ENCODE measurements at regions not wholly inside any gene's neighbourhood (a gene's known extent, or its start where the extent isn't known, plus 50 kb on each side); places are given as distances from the start of the nearest gene placed in this dataset.

GRCh38 chr19:5398693-5399057 is 56.5 kb upstream of the ZNRF4 start:
- H3K9me2 ChIP-seq (ENCODE audit: insufficient read depth): no peaks in the 10 kb centered on the region
- TF ChIP-seq POLR2AphosphoS5 (IDR thresholded peaks at IDR 0.05; ENCODE audit: low read depth, low read length) (no peak), ELF1 (IDR thresholded peaks at IDR 0.05; ENCODE audit: borderline replicate concordance, low read depth) (no peak), TCF7L2 (IDR thresholded peaks at IDR 0.05; ENCODE audit: borderline replicate concordance, extremely low read depth, insufficient read depth, insufficient read length) (no peak), EZH2phosphoT487 (IDR thresholded peaks at IDR 0.05; ENCODE audit: borderline replicate concordance) (no peak), ZBTB33 (IDR thresholded peaks at IDR 0.05; ENCODE audit: extremely low read depth, insufficient replicate concordance, low read length) (no peak), ZNF274 (IDR thresholded peaks at IDR 0.05; ENCODE audit: low read depth, low read length) (no peak), POLR2A (IDR thresholded peaks at IDR 0.05; ENCODE audit: borderline replicate concordance, extremely low read depth, insufficient read depth, insufficient read length) (no peak), REST (IDR thresholded peaks at IDR 0.05; ENCODE audit: low read depth) (peak; percentile 38)
- ATAC-seq: no peak
- peaks cover 23% of the 10 kb centered on the region for H3K27me3 ChIP-seq (ENCODE audit: insufficient read depth, low read length)
- H2AFZ ChIP-seq (ENCODE audit: low read depth, low read length, poor library complexity, severe bottlenecking): no peak overlapping the region
- intact Hi-C loops (cut with micrococcal nuclease): no loop called here
- no peaks in the 10 kb centered on the region for H3K9me3 ChIP-seq (ENCODE audit: control insufficient read depth in 1 of 2, insufficient read depth in 1 of 2, low read depth in 1 of 2, low read length in 2 of 2)
- no peaks in the 10 kb centered on the region for H3K36me3 ChIP-seq (ENCODE audit: control insufficient read depth in 1 of 2, insufficient read depth in 2 of 2, low read length in 2 of 2)
- H3K9ac ChIP-seq (ENCODE audit: low read length): no peak overlapping the region
- H3K27ac ChIP-seq (ENCODE audit: low read depth, low read length): no peak overlapping the region
- ChIA-PET CTCF (no interaction called here), RAD21 (ENCODE audit: low non-redundant PET in 1 of 2, low total read pairs in 2 of 2, uncharacterized antibody in 2 of 2, unreplicated experiment in 2 of 2) (no interaction called here), POLR2A (no interaction called here)
- H4K20me1 ChIP-seq (ENCODE audit: insufficient read depth): no peaks in the 10 kb centered on the region
- no peaks in the 10 kb centered on the region for H3K79me2 ChIP-seq (ENCODE audit: insufficient read depth, low read length)
- no peak for DNase-seq (ENCODE audit: low read depth, low spot score)
- H3K4me3 ChIP-seq (replicated peaks in 1 of 2; ENCODE audit: low read depth in 1 of 2, low read length in 2 of 2): no peak overlapping the region
- no TSS peak for BruUV-seq (replicated peaks)
- no peaks in the 10 kb centered on the region for H3K4me1 ChIP-seq (ENCODE audit: control insufficient read depth in 1 of 2, insufficient read depth in 2 of 2, low read length in 2 of 2)
- H3K4me2 ChIP-seq (ENCODE audit: low read length): no peak overlapping the region

All from HCT116 (cell line).